ENCODE measurements at regions not wholly inside any gene's neighbourhood (a gene's known extent, or its start where the extent isn't known, plus 50 kb on each side); places are given as distances from the start of the nearest gene placed in this dataset.

DNA sequence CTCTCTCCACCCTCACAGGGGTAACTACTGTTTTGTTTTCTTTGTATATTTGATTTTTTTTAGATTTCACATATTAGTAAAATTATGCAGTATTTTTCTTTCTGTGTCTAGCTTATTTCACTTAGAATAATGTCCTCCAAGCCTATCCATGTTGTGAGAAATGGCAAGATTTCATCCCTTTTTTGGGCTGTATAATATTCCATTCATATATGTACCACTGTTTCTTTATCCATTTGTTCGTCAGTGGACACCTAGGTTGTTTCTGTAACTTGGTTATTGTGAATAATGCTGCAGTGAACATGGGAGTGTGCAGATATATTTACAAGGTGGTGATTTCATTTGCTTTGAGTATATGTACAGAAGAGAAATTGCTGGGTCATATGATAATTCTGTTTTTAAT is 144.0 kb upstream of the CHD1 start:
- TF ChIP-seq, protein P1, sequence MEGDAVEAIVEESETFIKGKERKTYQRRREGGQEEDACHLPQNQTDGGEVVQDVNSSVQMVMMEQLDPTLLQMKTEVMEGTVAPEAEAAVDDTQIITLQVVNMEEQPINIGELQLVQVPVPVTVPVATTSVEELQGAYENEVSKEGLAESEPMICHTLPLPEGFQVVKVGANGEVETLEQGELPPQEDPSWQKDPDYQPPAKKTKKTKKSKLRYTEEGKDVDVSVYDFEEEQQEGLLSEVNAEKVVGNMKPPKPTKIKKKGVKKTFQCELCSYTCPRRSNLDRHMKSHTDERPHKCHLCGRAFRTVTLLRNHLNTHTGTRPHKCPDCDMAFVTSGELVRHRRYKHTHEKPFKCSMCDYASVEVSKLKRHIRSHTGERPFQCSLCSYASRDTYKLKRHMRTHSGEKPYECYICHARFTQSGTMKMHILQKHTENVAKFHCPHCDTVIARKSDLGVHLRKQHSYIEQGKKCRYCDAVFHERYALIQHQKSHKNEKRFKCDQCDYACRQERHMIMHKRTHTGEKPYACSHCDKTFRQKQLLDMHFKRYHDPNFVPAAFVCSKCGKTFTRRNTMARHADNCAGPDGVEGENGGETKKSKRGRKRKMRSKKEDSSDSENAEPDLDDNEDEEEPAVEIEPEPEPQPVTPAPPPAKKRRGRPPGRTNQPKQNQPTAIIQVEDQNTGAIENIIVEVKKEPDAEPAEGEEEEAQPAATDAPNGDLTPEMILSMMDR (IDR thresholded peaks at IDR 0.05): no peak
- H3K36me3 Mint-ChIP-seq (ENCODE audit: low read depth): no peaks in the 10 kb centered on the region
- no peaks in the 10 kb centered on the region for H3K4me1 Mint-ChIP-seq (ENCODE audit: low read depth)
- H3K27me3 Mint-ChIP-seq: no peaks in the 10 kb centered on the region
- ATAC-seq (no peak), DNase-seq (no peak)
- intact Hi-C loops (cut with micrococcal nuclease): no loop called here
- ChIA-PET POLR2A (no interaction called here), CTCF (no interaction called here)
- H3K9me3 Mint-ChIP-seq: peaks cover 5% of the 10 kb centered on the region
- no peak overlapping the region for H3K4me3 Mint-ChIP-seq
- no peak overlapping the region for H3K27ac Mint-ChIP-seq

DNA sequence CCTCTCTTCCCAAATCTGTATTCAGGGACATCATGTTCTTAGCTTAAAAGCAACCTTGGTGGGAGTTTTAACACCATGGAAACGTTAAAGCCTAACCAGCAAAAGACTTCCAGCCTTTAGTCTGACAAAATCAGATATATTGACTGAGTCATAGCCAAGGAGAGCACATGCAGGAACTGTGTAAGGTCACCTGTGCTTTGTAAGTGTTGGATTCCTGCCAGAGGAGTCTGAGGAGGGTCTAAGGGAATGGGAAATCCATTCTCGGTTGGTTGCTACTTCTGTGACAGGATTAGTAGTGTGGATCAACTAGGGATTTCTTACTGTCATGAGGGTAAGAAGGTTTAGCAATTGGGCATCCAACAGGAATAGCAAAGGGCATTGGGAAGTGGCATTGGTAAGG is 142.0 kb upstream of the CHD1 start:
- no peak overlapping the region for H3K4me3 Mint-ChIP-seq
- H3K9me3 Mint-ChIP-seq: peaks cover 5% of the 10 kb centered on the region
- no peak for ATAC-seq
- no peaks in the 10 kb centered on the region for H3K36me3 Mint-ChIP-seq (ENCODE audit: low read depth)
- ChIA-PET POLR2A (no interaction called here), CTCF (interaction anchor here (1.5 kb wide), 1 partner anchor 10 kb away, joined by 13 read pairs; no protein-coding TSS in a partner anchor)
- H3K4me1 Mint-ChIP-seq (ENCODE audit: low read depth): no peaks in the 10 kb centered on the region
- TF ChIP-seq, protein P1 (IDR thresholded peaks at IDR 0.05): no peak
- intact Hi-C loops (cut with micrococcal nuclease): no loop called here
- no peaks in the 10 kb centered on the region for H3K27me3 Mint-ChIP-seq
- H3K27ac Mint-ChIP-seq: no peak overlapping the region
- no peak for DNase-seq

DNA sequence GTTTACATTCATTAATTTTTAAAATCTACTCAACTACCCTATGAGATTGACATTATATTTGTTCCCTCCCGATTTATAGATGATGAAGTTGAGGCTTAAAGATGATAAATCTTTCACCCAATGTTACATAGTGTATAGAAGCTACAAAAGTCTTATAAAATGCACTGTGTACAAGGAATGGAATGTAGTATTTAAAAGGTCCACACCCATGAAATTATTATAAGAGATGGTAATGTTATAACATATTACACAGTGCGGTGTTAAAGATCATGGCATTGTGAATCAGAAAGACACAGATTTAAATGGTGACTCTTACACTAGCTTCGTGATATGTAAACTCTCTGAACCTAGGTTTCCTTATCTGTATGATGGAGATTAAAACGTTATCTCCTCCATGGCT is 141.6 kb upstream of the CHD1 start:
- ATAC-seq (no peak), DNase-seq (no peak)
- ChIA-PET CTCF (interaction anchor here (1.5 kb wide), 1 partner anchor 10 kb away, joined by 13 read pairs; no protein-coding TSS in a partner anchor), POLR2A (no interaction called here)
- Mint-ChIP-seq H3K27ac (no peak overlapping the region), H3K4me1 (ENCODE audit: low read depth) (no peaks in the 10 kb centered on the region), H3K9me3 (peaks cover 5% of the 10 kb centered on the region), H3K36me3 (ENCODE audit: low read depth) (no peaks in the 10 kb centered on the region), H3K27me3 (no peaks in the 10 kb centered on the region), H3K4me3 (no peak overlapping the region)
- TF ChIP-seq, protein P1 (IDR thresholded peaks at IDR 0.05): no peak
- intact Hi-C loops (cut with micrococcal nuclease): no loop called here

DNA sequence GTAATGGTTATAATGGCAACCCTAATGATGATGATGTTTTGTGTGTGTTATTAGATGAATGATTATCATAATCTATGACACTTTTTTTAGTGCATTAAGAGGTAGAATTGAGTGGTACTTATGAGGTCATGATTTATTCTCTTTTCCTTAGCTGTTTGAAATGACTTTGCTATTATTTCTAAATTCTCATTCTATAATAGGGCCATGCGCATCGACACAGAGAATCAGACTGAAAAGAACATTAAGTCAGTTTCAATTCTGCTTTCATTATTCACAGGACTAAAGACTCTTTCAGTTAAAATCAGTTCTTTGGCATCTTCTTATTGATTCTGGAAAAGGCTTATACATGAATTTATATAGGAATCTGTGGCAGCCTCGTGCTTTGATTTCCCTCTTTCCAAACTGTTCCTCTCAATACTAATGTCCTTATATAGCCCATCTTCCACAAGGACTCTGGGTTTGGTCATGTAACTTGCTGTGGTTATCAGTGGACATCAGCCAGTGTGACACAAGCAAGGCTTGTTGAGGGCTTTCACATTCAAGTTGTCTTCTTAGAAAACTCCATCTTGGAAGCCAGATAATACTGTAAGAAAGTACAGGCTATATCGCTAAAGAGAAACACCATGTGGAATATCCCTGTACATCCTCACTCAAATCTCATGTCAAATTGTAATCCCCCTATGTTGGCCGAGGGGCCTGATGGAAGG is 140.3 kb upstream of the CHD1 start:
- ChIA-PET POLR2A (no interaction called here), CTCF (no interaction called here)
- ATAC-seq: no peak
- Mint-ChIP-seq H3K4me1 (ENCODE audit: low read depth) (no peaks in the 10 kb centered on the region), H3K36me3 (ENCODE audit: low read depth) (no peaks in the 10 kb centered on the region), H3K4me3 (no peak overlapping the region), H3K27ac (no peak overlapping the region), H3K27me3 (no peaks in the 10 kb centered on the region), H3K9me3 (peaks cover 5% of the 10 kb centered on the region)
- DNase-seq: no peak
- TF ChIP-seq, protein P1 (IDR thresholded peaks at IDR 0.05): no peak
- intact Hi-C loops (cut with micrococcal nuclease): no loop called here

DNA sequence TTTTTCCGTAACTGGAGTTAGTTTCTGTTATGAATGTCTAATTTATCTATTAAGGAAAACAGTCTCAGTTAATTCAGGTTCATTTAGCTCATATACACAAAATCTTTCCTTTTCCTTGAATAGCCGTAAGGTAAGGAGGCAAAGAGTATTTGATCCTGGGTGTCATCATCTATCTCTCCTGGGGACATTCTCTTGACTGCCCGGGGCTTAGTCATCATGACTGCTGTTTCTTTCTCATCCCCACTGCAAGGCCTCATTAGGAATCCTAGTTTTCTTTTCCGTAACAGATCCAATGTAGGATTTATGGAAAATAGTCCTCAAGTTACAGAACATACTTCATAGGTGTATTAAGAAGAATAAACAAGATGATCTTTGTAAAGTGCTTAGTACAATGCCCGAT is 134.9 kb upstream of the CHD1 start:
- DNase-seq (no peak), ATAC-seq (no peak)
- H3K27me3 Mint-ChIP-seq: peaks cover 2% of the 10 kb centered on the region
- intact Hi-C loops (cut with micrococcal nuclease): no loop called here
- H3K9me3 Mint-ChIP-seq: no peaks in the 10 kb centered on the region
- ChIA-PET POLR2A (no interaction called here), CTCF (interaction anchor here (1.6 to 1.8 kb wide), 3 partner anchors 13 to 159 kb away, joined by 4 to 5 read pairs (median 5); no protein-coding TSS in a partner anchor)
- H3K4me3 Mint-ChIP-seq: no peak overlapping the region
- no peak overlapping the region for H3K27ac Mint-ChIP-seq
- TF ChIP-seq, protein P1 (IDR thresholded peaks at IDR 0.05): no peak
- H3K4me1 Mint-ChIP-seq (ENCODE audit: low read depth): peaks cover 2% of the 10 kb centered on the region
- no peaks in the 10 kb centered on the region for H3K36me3 Mint-ChIP-seq (ENCODE audit: low read depth)

All from activated CD8-positive, alpha-beta T cell treated with anti-CD3 and anti-CD28 coated beads for 36 hours (primary cell).